Umbilical cord (tissue), 1 donor: ENCODE measurements at regions not wholly inside any gene's neighbourhood (a gene's known extent, or its start where the extent isn't known, plus 50 kb on each side); places are given as distances from the start of the nearest gene placed in this dataset.
"Not testable (repeated sequence)": the region's sequence is repeated elsewhere in the genome, so short reads cannot be mapped to it uniquely, and the experiment has no call there.

Experiments used
- DNase-seq: peaks from one replicate; pipeline ENCODE4 v3.0.0-alpha.2; 2015; ENCODE audit warnings: low spot score

DNA sequence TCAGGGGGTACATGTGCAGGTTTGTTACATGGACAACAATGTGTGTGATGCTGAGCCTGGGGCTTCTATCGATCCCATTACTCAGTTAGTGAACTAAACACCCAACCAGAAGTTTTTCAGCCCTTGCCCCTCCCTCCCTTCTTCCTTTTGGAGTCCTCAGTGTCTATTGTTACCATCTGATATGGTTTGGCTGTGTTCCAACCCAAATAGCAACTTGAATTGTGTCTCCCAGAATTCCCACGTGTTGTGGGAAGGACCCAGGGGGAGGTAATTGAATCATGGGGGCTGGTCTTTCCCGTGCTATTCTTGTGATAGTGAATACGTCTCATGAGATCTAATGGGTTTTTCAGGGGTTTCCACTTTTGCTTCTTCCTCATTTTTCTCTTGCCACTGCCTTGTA is 186.3 kb downstream of the AEBP2 start:
- not testable (repeated sequence) for DNase-seq

DNA sequence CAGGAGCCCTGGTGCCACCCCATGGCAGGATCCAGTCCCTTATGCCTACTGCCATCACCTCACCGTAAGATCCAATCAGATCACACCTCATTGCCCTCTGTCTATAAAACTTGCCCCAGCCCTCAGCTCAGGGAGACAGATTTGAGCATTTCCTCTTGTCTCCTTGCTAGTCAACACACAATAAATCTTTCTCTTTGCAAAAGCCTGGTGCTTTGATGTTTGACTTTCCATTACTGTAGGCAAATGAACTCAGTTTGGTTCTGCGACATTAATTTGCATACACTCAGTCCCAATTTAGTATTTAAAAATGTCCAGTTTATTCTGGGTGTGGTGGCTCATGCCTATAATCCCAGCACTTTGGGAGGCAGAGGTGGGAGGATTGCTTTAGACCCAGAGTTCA is 188.4 kb downstream of the AEBP2 start:
- peak; percentile 47 for DNase-seq

DNA sequence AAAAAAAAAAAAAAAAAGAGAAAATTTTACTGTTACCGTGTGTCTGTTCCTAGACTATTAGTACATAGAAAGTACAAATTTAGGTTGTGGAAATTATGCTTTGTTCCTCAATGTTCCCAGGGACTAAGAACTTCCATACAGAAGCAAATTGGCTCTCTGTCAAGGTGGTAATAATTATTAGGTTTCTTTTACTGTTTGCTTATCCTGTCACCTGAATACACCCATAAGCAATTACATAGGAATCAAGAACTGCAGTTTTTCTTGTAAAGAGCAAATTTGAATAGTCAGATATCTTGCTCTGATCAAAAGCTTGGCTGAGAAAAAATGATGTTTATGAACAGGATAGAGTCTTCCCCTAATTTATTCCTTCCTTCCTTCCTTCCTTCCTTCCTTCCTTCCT is 191.2 kb downstream of the AEBP2 start:
- no peak for DNase-seq

DNA sequence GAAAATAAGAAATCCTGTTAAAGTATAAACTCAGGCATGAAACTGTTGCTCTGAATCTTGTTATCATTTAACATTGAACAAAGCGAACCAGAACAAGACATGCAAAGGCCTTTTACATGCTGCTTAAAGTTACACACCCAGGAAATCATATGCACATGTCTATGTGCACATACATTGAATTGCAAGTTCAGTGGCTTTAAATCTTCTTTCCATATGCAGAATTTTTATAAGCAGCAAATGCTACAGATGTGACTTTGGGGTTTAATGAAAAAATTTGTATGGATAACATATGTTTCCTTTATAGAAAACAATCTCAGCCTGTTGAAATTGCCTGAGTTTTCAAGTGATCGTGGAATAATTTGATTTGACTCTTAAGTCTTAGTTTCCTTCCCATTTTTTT is 193.9 kb downstream of the AEBP2 start:
- no peak for DNase-seq

DNA sequence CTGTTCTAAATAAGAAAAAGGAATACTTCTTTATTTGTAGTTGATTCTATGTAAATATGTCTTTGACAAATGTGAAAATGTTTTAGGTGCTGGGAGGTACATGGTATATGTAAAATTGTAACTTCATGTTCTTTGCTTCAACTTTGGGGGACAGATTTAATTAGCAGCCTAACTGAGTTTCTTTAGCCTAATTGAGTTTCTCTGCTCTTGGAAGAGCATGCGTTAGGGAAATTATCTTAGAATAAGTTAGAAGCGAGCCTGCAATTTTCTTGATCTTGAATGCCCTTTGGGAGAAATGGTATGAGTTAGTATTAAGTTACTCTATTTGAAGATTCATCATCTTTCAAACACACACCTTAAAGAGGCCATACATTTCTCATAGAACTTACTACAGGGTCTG is 194.3 kb downstream of the AEBP2 start:
- DNase-seq, result no peak

DNA sequence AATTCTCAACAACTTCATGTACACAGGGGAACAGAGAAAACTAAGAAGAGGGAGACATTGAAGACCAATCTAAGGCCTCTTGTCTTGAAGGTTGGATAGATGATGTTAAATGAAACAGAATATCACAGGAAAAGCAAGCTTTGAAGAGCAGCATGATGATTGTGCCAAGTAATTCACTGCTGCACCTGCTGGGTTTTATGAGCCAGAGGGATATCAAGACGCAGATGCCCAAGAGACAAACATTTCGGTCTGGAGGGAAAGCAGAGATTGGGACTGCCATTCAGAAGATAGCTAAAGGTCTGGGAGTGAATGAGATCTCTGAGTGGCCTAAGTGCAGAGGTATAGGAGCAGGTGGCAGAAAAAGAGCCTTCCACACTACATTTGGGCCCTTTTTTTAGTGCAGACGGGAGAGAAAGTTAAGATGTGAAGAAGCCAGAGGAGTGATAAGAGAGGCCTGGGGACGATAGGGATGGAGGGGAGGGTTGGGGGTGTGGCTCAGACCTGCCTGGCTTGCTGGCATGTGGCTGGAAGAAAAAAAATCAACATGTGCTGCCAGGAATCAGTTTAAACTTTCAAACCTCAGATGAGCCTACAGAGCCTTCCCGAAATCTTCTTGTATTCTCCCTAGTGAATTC is 200.6 kb downstream of the AEBP2 start:
- DNase-seq, result no peak

DNA sequence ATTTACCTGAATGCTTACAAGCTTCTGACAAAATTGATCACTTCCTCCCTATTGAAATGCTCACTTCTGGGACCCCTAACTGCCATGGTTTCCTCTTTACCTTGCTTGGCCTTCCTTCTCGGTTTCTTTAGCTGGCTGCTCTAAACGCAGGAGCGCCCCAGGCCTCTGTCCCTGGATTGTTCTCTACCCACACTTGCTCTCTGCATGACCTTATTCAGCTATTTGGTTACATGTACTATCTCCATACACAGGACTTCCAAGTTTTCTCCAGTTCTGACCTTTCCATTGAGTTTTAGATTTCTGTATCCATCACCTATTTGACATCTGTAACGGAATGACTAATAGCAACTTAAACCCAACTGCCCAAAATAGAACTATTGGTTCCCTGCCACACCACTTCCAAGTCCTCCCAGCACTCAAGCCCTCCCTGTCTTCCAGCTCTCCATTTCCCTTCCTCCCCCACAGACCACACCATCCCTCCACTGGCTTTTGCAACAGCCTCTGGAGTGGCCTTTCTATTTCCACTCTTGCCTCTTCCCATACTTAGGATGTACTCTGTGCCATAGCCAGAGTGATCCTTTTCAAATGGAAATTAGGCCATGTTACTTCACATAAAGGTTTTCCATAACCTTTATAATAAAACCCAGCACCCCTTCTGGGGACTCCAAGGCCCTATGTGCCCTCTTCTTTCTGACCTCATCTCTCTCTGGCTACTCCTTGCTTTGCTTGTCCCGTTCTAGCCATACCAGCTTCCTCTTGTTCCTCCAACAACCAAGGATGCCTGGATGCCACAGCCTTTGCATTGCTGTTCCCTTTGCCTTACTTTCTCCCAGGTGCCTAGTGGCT is 202.2 kb downstream of the AEBP2 start:
- DNase-seq, result no peak

DNA sequence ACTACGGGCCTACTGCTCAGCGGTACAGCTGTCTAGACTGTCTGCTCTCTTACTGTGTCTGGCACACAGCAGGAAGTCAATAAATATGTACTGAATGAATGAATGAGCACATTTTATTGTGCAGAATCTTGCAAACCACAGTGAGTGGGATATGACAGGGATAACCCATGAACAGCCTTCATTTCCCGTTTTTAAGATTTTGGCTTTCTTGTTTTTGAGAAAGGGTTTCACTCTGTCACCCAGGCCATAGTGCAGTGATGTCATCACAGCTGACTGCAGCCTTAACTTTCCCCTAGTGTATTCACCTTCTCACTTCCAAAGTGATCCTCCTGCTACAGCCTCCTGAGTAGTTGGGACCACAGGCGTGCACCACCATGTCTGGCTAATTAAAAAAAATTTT is 203.1 kb downstream of the AEBP2 start:
- no peak for DNase-seq

DNA sequence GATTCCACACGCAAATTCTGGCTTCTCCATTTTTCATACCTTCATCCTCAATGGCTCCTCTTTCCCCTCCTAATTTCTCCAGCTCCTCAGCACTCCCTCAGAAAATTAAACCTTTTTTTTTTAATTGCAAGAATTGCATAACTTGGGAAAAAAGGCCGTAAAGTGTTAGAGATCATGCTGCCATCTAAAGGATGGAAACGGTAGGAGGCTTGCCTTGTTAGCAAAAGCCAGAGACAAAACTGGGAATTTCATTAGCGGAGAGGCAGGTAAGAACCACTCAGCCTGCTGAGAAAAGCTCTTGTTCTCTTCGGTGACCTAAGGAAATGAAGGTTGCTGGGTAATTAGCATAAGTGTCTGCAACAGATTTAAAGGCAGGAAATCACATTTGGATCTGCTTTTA is 204.3 kb downstream of the AEBP2 start:
- DNase-seq, result peak; percentile 80

DNA sequence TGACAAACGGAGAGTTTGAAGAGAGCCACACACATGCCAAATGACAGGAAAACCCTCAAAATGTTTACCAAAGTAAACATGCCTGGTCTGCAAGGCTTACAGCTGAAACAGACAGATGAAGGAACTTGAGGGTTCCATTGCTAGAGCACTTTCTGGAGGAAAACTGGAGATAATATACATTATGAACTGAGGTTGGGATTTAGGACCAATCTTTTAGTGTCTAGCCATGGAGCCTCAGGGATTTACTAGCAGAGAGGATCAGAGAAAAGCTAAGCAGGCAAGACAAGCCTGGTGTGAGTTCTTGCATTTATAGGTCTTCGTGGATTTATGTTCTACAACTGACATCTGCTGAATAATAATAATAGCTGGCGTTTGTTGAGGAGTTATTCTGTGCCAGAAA is 205.3 kb downstream of the AEBP2 start:
- peak; percentile 91 for DNase-seq

DNA sequence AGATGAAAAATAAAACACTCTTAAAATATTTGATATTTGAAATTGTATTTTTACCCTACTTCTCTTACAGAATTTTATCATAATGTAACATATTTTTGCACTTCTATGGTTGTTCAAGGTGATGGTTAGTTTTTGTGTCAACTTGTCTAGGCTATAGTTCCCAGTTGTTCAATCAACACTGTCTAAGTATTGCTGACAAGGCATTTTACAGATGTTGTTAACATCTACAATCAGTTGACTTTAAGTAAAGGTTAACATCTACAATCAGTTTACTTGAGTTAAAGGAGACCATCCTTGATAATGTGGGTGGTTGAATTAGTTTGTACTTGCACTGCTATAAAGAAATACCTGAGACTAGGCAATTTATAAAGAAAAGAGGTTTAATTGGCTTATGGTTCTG is 206.5 kb downstream of the AEBP2 start:
- DNase-seq, result no peak

DNA sequence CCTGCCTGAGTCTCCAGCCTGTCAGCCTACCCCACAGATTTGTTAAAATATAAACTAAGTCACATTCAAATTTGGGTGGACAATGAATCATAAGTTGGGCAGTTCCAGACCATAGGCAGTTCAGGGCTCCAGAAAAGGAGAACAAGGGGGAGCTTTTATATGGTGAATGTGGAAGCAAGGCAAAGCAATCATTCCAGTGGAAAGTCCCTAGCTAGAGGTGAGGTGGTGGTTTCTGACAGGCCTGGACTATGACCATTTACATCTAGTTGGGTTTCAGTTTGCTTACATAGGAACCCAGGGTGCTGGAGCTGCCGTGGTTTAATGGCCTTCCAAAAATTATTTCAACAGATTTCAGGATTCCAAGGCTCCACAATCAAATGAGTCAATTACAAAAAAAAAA is 207.3 kb downstream of the AEBP2 start:
- DNase-seq, result no peak

DNA sequence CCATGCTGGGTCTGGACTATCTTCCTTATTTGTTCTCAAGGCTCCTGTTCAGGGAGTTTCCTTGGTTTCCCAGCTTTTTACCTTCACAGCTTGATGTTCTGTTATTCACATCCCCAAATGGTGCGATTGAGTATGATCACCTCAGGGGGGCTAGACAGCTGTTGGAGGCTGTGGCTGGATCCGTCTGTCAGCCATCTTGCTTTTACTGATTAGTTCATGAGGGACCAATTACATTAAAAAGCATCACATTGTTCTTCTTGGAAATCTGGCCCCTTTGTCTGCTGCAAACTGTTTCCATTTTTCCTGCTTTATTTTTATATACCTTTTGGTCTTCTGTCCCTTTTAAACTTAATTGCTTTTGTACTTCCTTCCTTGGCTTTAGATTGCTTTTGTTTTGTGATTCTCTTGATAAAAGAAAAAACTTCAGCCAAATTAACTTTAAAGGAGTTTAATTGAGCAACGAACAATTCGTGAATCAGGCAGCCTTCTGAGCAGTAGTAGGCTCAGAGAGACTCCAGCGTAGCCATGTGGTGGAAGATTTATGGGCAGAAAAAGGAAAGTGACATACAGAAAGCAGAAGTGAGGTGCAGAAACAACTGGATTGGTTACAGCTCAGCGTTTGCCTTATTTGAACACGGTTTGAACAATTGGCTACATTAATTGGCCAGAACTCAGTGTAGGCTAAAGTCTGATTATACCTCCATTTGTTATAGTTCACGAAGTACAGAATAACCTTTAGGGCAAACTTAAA is 208.7 kb downstream of the AEBP2 start:
- DNase-seq, result no peak

DNA sequence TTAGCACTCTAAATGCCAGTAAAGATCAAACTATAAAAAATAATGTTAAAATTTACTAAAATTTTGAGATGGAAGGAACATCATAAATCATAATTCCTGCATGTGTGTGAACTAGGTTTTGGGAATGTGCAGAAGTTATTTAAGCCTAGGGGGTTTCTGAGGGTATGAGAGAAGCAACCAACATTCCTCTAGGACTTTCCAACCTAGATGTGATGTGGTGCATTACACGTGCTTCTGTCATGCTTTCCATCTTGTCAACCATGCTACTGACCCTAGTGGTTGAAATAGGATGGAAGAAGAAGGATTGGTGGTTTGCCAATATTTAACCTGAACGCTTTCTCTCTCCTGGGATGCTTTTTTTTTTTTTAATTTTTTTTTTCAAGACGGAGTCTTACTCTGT is 209.3 kb downstream of the AEBP2 start:
- DNase-seq, result no peak

DNA sequence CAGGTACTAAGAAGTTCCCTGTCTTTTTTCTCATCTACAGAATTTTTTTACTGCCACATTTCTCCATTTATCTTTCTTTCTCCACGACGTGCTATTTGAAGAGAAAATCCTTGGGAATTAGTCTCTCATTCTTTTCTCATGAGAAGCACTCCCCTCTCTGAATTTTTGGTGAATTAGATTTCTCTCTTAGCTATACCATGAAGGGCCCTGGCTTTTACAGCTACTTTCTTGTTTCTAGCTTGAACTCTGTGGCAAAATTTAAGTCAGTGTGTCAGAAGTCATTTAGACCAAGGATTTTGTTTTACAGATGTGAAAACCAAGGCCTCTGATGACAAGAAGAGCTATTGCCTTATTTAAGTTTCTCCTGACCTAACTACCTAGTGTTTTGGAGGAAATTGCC is 213.1 kb downstream of the AEBP2 start:
- peak; percentile 91 for DNase-seq

DNA sequence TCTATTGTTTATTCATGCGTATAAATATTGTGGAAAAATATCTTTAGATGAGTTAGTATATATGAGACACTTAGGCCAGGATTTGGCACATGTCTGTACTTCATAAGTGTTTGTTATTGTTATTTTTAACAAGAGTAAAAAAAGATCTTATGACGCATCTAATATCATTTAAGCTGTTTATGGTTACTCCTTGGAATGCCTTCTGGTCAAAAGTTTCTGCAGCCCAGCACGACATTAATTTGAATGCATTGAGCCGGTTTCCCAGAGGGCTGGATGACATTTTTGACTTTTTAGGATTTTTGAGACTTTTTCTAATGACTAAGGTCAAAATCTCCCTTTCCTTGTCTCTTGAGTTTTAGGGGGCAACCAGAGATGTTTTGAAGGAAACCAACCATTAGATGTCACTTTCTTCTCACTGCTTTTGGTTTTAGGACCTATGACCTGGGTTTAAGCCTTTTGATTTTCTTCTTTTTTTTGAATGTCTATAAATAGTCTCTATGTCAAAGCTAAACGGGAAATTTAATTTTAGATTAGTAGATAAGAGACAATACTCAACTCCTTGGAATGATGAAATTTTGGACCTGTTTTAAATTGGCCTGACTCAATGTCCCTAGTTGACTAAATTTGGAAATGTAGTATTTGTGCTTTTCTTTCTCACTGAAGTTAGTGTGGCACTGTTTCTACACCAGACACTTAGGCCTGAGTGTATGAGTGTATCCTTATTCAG is 215.5 kb downstream of the AEBP2 start:
- peak; percentile 55 for DNase-seq

DNA sequence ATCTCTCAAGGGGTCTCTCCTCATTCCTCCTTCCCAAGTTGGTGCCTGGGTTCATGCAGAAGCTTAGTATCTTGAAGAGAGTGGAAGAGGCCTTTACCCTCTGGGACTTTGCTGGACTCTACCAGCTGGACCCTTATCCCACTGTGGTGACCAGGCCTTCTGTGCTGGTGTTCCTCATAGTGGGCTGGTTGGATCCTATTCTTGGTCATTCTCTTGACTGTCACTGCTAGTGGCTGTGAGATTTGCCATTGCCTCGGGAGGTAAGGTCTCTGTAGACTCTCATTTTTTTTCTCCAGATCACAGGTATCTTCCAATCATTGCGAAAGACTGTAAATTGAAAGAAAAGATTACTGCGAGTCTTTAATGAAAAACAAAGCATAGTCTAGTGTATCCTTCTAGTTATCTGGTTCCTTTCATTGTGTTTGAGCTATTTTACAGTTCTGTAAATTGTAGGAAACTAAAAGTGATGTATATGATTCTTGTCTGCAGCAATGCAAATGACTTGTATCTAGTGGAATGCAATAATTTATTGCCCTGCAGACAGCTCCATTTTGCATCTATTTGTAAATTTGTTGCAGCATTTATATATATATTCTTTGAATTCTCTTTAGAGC is 217.9 kb downstream of the AEBP2 start:
- DNase-seq, result no peak

DNA sequence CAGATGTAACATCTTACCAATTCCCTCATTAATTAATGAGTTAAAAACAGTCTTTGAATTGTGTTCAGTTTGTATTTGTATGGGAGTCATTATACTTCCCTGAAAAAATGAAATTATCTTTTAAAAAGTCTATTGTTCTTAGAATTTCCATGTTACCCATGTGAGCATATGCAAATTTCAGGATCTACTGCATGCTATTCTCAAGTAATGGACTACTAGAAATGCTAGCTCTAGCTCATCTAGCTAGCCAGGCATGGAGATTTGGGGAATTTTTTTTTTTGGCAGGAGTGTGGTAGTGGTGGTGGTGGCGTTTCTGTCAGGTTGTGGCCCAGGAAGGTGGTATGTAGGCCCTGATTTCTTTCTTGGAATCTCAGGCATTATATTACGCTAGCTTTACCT is 218.4 kb downstream of the AEBP2 start:
- no peak for DNase-seq

DNA sequence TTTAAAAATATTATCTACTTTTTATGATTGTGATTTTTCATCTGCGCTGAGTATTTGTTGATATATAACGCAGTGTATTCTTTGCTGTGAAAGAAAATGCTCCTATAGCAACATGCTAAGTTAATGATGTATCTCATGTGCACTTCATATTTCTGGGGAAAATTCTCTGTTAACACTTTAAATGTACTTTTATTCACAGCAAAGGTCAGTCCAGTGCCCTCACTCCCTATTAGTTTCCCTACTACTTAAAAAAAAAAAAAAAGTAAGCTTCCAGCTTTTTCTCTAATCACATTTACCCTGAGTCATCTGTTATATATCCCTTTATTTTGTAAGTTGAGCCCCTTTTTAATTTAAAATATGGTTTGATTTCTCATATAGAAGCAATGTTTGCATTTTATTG is 219.8 kb downstream of the AEBP2 start:
- no peak for DNase-seq

DNA sequence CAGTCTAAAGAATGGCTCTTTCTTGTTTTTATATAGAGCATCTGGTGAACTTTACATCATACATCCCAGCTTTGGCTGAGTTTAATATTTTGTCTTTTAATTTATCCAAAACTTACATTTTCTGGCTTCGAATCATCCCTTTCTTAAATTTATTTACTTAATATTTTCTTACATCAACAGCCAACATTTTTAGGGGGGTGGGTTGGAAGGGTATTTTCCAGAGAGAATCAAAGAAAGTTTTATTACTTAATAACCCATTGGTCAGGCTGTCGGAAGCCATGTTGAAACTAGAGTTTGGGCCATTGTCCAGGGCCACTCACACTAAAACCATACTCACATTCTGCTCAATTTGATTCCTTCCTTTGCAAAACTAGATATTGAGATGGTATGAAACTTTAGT is 220.2 kb downstream of the AEBP2 start:
- no peak for DNase-seq

DNA sequence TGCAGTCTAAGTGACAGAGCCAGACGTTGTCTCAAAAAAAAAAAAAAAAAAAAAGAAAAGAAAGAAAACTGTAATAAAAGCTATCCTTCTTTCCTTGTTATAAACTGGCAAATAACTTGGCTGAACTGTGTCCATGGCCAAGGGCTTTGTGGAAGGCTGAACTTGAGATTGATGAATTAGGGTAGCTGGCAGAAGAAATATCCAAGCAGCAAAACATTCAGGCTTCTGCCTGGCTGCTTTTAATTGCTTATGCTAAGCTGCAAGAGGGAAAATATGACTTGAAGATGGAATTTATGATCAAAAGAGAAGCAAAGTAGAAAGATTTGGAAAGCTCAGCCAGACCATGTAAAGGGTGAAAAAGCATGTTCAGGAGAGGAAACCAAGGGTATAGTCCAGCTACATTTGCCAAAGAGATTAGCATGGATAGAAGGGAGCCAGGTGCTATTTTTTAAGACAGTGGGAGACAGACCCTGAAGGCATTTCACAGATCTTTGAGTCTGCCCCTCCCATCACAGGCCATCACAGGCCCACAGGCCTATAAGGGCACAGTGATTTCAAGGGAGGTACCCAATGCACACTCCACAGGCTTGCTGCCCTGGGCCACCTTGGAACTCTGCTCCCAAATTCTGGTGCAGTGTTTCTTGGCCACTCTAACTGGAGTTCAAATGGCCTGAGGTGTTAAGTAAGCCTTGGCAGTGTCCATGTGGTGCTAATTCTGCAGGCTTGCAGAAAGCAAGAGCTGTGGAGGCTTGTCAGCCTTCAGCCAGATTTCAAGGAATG is 226.0 kb downstream of the AEBP2 start:
- DNase-seq, result no peak
